T1000 (cell line): ENCODE measurements at regions not wholly inside any gene's neighbourhood (a gene's known extent, or its start where the extent isn't known, plus 50 kb on each side); places are given as distances from the start of the nearest gene placed in this dataset.

Experiments used
- DNase-seq: peaks from one replicate; lab custom pipeline; 2025; ENCODE audit warnings: mixed read lengths; lab: John Stamatoyannopoulos, UW

- DNase-seq, result no peak
These were observed 389.3 kb upstream of the DMAC1 start for GRCh38 chr9:8188723-8189407.

- DNase-seq, result no peak
These were observed 387.0 kb upstream of the DMAC1 start for GRCh38 chr9:8186560-8186959.

GRCh38 chr9:8183618-8184017, 384.0 kb upstream of the DMAC1 start:
- no peak for DNase-seq

- no peak for DNase-seq
These were observed 379.9 kb upstream of the DMAC1 start for GRCh38 chr9:8179381-8180053.

- no peak for DNase-seq
These were observed 372.4 kb upstream of the DMAC1 start for GRCh38 chr9:8172000-8172399.

GRCh38 chr9:8168916-8169438, 369.4 kb upstream of the DMAC1 start:
- DNase-seq, result no peak

- no peak for DNase-seq
These were observed 361.2 kb upstream of the DMAC1 start for GRCh38 chr9:8160787-8161186.

- no peak for DNase-seq
These were observed 359.0 kb upstream of the DMAC1 start for GRCh38 chr9:8158574-8158973.

- DNase-seq, result no peak
These were observed 358.2 kb upstream of the DMAC1 start for GRCh38 chr9:8157683-8158324.

GRCh38 chr9:8156346-8156745, 356.8 kb upstream of the DMAC1 start:
- DNase-seq, result no peak

- no peak for DNase-seq
These were observed 356.1 kb upstream of the DMAC1 start for GRCh38 chr9:8155706-8156105.

- no peak for DNase-seq
These were observed 344.1 kb upstream of the DMAC1 start for GRCh38 chr9:8143677-8144076.

GRCh38 chr9:8140557-8140956, 341.0 kb upstream of the DMAC1 start:
- DNase-seq, result no peak

GRCh38 chr9:8139756-8140155, 340.2 kb upstream of the DMAC1 start:
- no peak for DNase-seq

- DNase-seq, result no peak
These were observed 336.9 kb upstream of the DMAC1 start for GRCh38 chr9:8136477-8136876.

GRCh38 chr9:8134635-8135034, 335.1 kb upstream of the DMAC1 start:
- DNase-seq, result no peak

- DNase-seq, result no peak
These were observed 334.0 kb upstream of the DMAC1 start for GRCh38 chr9:8133606-8134005.

GRCh38 chr9:8115570-8115969, 316.0 kb upstream of the DMAC1 start:
- no peak for DNase-seq

GRCh38 chr9:8114826-8115225, 315.2 kb upstream of the DMAC1 start:
- DNase-seq, result no peak

GRCh38 chr9:8106362-8106761, 306.8 kb upstream of the DMAC1 start:
- no peak for DNase-seq

GRCh38 chr9:8101607-8102006, 302.0 kb upstream of the DMAC1 start:
- DNase-seq, result no peak

- no peak for DNase-seq
These were observed 296.5 kb upstream of the DMAC1 start for GRCh38 chr9:8096091-8096490.

- DNase-seq, result no peak
These were observed 296.1 kb upstream of the DMAC1 start for GRCh38 chr9:8095672-8096086.
